Muscle layer of colon (tissue), 2 donors: ENCODE measurements at regions not wholly inside any gene's neighbourhood (a gene's known extent, or its start where the extent isn't known, plus 50 kb on each side); places are given as distances from the start of the nearest gene placed in this dataset.
"Not testable (repeated sequence)": the region's sequence is repeated elsewhere in the genome, so short reads cannot be mapped to it uniquely, and the experiment has no call there.

Experiments
- H3K27ac ChIP-seq: one replicate; pipeline ENCODE4 v1.7.0; 2013; ENCODE audit warnings: low read depth, mild to moderate bottlenecking, low read length, moderate library complexity
- H3K27me3 ChIP-seq, 2 donors: one replicate each; pipeline ENCODE4 v1.7.0; 2013; ENCODE audit warnings: low read length in 2 of 2, mild to moderate bottlenecking in 2 of 2; ENCODE audit not compliant: insufficient read depth in 2 of 2, control insufficient read depth in 1 of 2
- H3K36me3 ChIP-seq: one replicate; pipeline ENCODE4 v1.7.0; 2013; ENCODE audit warnings: mild to moderate bottlenecking, low read length; ENCODE audit not compliant: insufficient read depth
- H3K4me1 ChIP-seq: one replicate; pipeline ENCODE4 v1.7.0; 2013; ENCODE audit warnings: mild to moderate bottlenecking, low read length; ENCODE audit not compliant: insufficient read depth
- H3K4me3 ChIP-seq, 2 donors: one replicate each; pipeline ENCODE4 v1.7.0; 2013; ENCODE audit warnings: low read length in 2 of 2, low read depth in 1 of 2, mild to moderate bottlenecking in 1 of 2, moderate library complexity in 1 of 2
- H3K9ac ChIP-seq: one replicate; pipeline ENCODE4 v1.7.0; 2013; ENCODE audit warnings: low read length
- H3K9me3 ChIP-seq: one replicate; pipeline ENCODE4 v1.7.0; 2013; ENCODE audit warnings: mild to moderate bottlenecking, low read length
- donor health status: abdominal sarcoma.
- donor health status: Adenocarcinoma of cecum.

GRCh38 chr14:81759541-81759940, 225.9 kb upstream of the SEL1L start:
- Histone ChIP-seq H3K9me3 (no peaks in the 10 kb centered on the region), H3K27me3 (no peaks in the 10 kb centered on the region), H3K36me3 (no peaks in the 10 kb centered on the region), H3K9ac (no peak overlapping the region), H3K4me3 (no peak overlapping the region), H3K4me1 (no peaks in the 10 kb centered on the region), H3K27ac (no peak overlapping the region)

- Histone ChIP-seq H3K9me3 (no peaks in the 10 kb centered on the region), H3K36me3 (no peaks in the 10 kb centered on the region), H3K4me1 (no peaks in the 10 kb centered on the region), H3K27me3 (no peaks in the 10 kb centered on the region), H3K27ac (no peak overlapping the region), H3K9ac (no peak overlapping the region), H3K4me3 (no peak overlapping the region)
Measured at GRCh38 chr14:81765651-81766275, 232.1 kb upstream of the SEL1L start.

- no peak overlapping the region for H3K27ac ChIP-seq
- H3K36me3 ChIP-seq, result no peaks in the 10 kb centered on the region
- H3K4me3 ChIP-seq, result no peak overlapping the region
- no peak overlapping the region for H3K9ac ChIP-seq
- no peaks in the 10 kb centered on the region for H3K4me1 ChIP-seq
- no peaks in the 10 kb centered on the region for H3K9me3 ChIP-seq
- H3K27me3 ChIP-seq, result no peaks in the 10 kb centered on the region
Measured at GRCh38 chr14:81766321-81766915, 232.8 kb upstream of the SEL1L start.

GRCh38 chr14:81767266-81767995, 233.8 kb upstream of the SEL1L start:
- Histone ChIP-seq H3K9ac (no peak overlapping the region), H3K4me1 (no peaks in the 10 kb centered on the region), H3K36me3 (no peaks in the 10 kb centered on the region), H3K4me3 (no peak overlapping the region), H3K27me3 (no peaks in the 10 kb centered on the region), H3K9me3 (no peaks in the 10 kb centered on the region), H3K27ac (no peak overlapping the region)

GRCh38 chr14:81771651-81772275, 238.1 kb upstream of the SEL1L start:
- Histone ChIP-seq H3K9ac (no peak overlapping the region), H3K4me3 (no peak overlapping the region), H3K27ac (no peak overlapping the region), H3K27me3 (no peaks in the 10 kb centered on the region), H3K9me3 (no peaks in the 10 kb centered on the region), H3K4me1 (no peaks in the 10 kb centered on the region), H3K36me3 (no peaks in the 10 kb centered on the region)

- no peak overlapping the region for H3K27ac ChIP-seq
Measured at GRCh38 chr14:81772381-81772780, 238.7 kb upstream of the SEL1L start.

GRCh38 chr14:81776531-81776930, 242.9 kb upstream of the SEL1L start:
- H3K9ac ChIP-seq, result no peak overlapping the region
- H3K4me1 ChIP-seq, result no peaks in the 10 kb centered on the region
- H3K27ac ChIP-seq, result no peak overlapping the region
- no peaks in the 10 kb centered on the region for H3K9me3 ChIP-seq
- no peaks in the 10 kb centered on the region for H3K36me3 ChIP-seq
- H3K27me3 ChIP-seq, result no peaks in the 10 kb centered on the region
- no peak overlapping the region for H3K4me3 ChIP-seq

More at GRCh38 chr14:81772381-81772780, 238.7 kb upstream of the SEL1L start:
- H3K4me3 ChIP-seq, result no peak overlapping the region
- H3K27me3 ChIP-seq, result no peaks in the 10 kb centered on the region
- H3K36me3 ChIP-seq, result no peaks in the 10 kb centered on the region
- no peak overlapping the region for H3K9ac ChIP-seq
- no peaks in the 10 kb centered on the region for H3K4me1 ChIP-seq
- no peaks in the 10 kb centered on the region for H3K9me3 ChIP-seq

GRCh38 chr14:81781798-81782197, 248.1 kb upstream of the SEL1L start:
- not testable (repeated sequence) for H3K4me1 ChIP-seq, H3K4me3 ChIP-seq, H3K27me3 ChIP-seq, H3K27ac ChIP-seq, H3K9ac ChIP-seq, H3K36me3 ChIP-seq, H3K9me3 ChIP-seq

- H3K36me3 ChIP-seq, result no peaks in the 10 kb centered on the region
- no peak overlapping the region for H3K27ac ChIP-seq
- no peaks in the 10 kb centered on the region for H3K9me3 ChIP-seq
- no peaks in the 10 kb centered on the region for H3K4me1 ChIP-seq
- H3K4me3 ChIP-seq, result no peak overlapping the region
- no peaks in the 10 kb centered on the region for H3K27me3 ChIP-seq
- H3K9ac ChIP-seq, result no peak overlapping the region
Measured at GRCh38 chr14:81784084-81784483, 250.4 kb upstream of the SEL1L start.

- no peak overlapping the region for H3K27ac ChIP-seq
- peaks cover 16% of the 10 kb centered on the region for H3K4me1 ChIP-seq
- no peaks in the 10 kb centered on the region for H3K27me3 ChIP-seq
- no peak overlapping the region for H3K4me3 ChIP-seq
- no peaks in the 10 kb centered on the region for H3K9me3 ChIP-seq
- H3K9ac ChIP-seq, result no peak overlapping the region
- no peaks in the 10 kb centered on the region for H3K36me3 ChIP-seq
Measured at GRCh38 chr14:81797315-81797714, 263.7 kb upstream of the SEL1L start.

GRCh38 chr14:81801921-81802320, 268.3 kb upstream of the SEL1L start:
- no peak overlapping the region for H3K9ac ChIP-seq
- H3K4me3 ChIP-seq, result peak overlapping the region in 1 of 2 donors; percentile 34
- no peaks in the 10 kb centered on the region for H3K36me3 ChIP-seq
- peaks cover 23% of the 10 kb centered on the region for H3K4me1 ChIP-seq
- H3K27me3 ChIP-seq, result no peaks in the 10 kb centered on the region
- peak overlapping the region; percentile 21 for H3K27ac ChIP-seq
- no peaks in the 10 kb centered on the region for H3K9me3 ChIP-seq
